GM19452 (cell line): ENCODE measurements at regions not wholly inside any gene's neighbourhood (a gene's known extent, or its start where the extent isn't known, plus 50 kb on each side); places are given as distances from the start of the nearest gene placed in this dataset.

Experiments
- ATAC-seq: cut with Tn5 transposase; IDR thresholded peaks from one replicate; pipeline ENCODE4 v1.9.1; 2021; ENCODE audit not compliant: unreplicated experiment

DNA sequence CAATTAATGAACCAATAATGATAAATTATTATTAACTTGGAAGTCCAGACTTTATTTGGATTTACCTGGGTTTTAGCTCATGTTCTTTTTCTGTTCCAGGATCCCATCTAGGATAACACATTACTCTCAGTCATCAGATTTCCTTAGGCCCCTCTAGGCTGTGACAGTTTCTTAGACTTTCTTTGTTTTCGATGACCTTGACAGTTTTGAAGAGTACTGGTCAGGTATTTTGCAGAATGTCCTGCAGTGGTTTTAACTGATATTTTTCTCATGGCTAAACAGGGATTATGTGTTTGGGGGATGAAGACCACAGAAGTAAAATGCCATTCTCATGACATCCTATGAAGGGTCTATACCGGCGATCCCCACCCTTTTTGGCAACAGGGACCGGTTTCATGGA, 144.0 kb downstream of the NAV1 start:
- no peak for ATAC-seq

GRCh38 chr1:201683397-201683796, 144.5 kb downstream of the NAV1 start:
- ATAC-seq, result no peak

DNA sequence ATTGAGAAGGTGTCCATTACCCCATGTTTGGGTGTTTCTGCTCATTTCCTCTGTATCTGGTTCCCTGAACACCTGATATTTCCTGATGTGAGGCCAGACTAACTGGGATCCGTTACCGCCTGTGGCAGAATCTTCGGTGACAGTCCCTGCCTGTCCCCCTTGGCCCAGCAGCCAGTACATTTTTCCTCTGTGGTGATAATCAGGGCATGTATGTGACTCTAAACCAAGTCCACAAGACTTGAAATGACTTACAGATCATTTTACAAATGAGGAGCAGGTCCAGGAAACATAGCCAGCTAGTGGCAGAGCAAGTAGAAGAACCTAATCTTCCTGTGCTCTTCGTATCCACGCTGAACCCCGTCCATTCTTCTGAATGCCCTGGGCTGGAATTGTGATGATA, 143.5 kb upstream of the IPO9 start:
- ATAC-seq, result no peak

- no peak for ATAC-seq
Measured at GRCh38 chr1:201686714-201687455, 142.1 kb upstream of the IPO9 start.

- no peak for ATAC-seq
Measured at GRCh38 chr1:201688514-201688913, 140.4 kb upstream of the IPO9 start.

- ATAC-seq, result no peak
Measured at GRCh38 chr1:201689647-201690046, 139.3 kb upstream of the IPO9 start.

- ATAC-seq, result no peak
Measured at GRCh38 chr1:201690528-201690927, 138.4 kb upstream of the IPO9 start.

DNA sequence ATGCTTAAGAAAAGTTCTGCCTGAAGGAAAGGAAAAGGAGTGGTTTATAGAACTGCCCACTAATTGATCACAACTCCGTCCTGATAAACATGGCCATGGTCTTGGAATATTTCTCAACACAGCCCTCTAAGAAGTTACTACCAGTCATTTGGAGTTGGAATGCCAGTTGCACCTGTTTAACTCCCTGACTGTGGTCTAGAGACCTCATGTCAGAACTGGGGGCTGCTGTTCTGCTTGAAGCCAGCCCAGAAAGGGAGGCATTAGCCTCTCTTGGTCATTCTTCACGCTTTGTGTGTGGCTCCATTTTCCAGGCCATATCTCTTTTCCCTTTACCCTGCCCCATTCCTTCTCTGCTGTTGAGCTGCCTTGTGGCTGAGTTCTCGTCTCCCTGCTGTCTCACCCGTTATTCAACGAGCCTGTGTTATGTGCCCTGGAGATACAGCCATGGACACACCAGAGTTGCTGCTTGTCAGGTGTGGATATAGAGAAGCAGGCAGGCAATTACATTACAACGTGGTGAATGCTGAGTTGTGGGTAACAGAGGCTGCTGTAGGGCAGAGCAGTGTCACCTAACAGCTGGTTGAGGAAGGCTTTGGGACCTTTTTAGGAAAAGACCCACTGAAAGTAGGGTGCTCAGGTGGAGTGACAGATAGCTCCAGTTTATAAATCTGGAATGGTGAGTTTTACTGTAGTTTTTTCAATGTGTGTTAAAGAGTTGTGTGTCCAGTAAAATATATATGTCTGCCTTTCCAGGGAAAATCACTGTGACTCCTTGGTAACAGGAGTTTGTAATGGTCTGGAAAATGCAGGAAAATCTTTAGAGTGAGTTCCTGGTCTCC, 137.0 kb upstream of the IPO9 start:
- ATAC-seq, result no peak

DNA sequence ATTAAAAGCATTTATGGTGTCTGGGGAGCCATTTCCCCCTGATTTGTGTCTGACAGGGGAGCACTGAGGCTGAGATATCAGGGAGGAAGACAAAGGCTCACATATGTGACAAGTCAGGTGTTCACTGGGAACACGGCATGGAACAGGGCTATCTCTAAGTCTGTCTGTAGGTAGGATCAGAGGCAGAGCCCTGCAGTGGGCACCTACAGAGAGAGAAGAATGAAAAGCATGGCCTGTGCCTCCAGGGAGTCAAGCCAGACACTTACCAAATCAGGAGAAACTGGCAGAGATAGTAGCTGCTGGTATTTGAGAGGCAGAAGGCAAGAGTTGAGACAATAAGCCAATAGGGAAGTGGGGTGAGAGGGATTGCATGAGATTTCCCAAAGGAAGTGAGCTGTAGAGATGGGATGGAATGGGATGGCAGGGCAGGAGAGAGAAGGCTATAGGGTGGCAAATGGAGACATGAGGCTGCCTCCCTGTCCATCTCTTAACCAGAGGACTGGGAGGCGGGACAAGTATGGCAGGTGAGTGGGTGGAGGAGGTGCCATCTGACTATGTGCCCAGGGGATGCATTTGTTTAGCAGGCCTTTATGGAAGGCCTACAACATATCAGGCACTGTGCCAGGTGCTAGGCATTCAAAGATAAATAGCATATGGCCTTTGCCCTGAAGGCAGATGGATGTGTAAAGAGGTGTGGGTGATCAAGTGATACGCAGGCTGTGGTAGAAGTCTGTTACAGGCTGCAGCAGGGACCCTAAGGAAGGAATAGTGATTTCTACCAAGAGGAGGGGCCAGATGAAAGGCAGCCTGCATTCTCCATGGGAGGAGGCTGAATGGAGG, 136.2 kb upstream of the IPO9 start:
- ATAC-seq, result no peak

DNA sequence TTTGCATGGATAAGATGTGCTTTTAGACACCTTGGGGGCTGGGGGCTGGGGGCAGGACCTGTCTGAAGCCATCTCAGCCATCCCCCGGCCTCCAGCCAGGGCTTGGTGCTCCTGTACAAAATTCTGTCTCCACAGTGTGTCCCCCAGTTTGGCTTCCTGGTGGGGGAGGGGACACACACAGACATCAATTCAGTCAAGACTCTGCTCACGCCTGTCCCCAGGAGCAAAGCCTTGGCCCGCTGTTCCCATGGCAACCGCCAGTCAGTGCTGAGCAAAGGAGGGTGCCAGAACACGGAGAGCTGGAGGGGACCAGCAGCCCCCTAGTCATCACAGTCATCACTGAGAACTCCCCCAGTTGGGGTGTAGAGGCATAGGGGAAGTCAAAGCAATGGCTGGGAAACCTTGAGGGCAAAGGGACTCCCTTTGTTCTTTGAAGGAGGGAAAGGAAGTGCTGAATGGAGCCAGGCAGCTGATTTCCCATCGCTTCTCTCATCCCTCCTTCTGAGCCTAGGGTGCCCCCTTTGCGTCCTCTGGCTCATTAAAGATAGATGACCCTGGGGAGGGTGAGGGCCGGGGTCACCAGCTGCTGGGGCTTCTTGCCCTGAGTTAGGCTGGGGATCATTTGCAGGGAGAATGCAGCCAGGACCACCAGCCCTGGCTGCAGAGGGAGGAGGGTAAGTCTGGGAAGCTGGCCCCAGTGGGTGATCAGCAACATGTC, 134.9 kb upstream of the IPO9 start:
- ATAC-seq, result no peak

DNA sequence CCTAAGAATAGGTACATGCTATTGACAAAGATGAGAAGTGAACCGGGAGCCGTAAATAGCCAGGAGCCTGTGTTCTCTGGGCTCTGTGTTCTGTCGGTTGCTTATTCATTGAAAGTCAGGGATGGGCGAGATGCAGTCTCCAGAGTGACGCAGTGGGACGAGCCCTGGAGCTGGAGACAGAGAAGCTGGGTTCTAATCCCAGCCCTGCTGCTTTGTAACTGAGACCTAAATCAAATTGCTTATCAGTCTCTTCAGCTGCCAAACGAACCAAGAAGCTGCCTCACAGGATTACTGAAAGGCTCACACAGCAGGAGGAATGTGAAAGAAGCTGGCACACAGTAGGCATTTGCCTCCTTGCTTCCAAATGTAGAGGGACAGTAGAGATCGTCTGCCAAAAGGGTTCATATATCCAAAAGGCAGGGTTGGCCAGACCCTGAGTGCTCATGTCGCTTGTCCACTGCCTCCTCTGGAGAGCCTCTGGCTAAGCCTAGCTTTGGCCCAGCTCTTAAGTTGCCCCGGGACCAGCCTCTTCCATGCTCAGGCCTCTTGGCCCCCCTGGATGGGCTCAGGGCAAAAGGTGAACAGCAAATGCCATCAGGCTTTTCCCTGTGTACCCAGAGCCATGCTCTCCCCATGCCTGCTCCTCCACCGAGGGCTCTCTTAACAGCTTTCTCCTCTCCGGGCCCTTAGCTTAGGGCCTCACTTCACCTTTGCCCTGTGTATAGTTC, 134.2 kb upstream of the IPO9 start:
- ATAC-seq, result no peak

- ATAC-seq, result no peak
Measured at GRCh38 chr1:201695607-201696006, 133.3 kb upstream of the IPO9 start.

- no peak for ATAC-seq
Measured at GRCh38 chr1:201696217-201696761, 132.7 kb upstream of the IPO9 start.

DNA sequence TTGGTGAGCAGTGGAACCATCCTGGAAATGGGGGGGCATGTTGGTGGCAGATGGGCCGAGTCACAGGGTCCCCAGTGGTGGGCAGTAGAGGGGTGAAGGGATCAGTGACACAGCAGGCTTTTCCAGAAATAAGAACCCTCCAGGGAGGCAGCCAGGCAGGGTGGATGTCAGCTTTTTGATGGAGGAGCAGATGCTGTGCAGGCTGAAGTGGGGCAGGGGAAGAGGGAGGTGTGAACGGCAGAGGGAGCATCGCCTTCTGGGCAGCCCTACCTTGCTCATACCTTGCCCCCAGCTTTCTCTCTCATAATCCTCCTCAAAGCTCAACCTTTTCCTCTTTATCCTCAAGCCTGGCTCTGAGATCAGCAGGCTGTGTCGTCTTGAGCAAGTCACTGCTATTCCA, 131.8 kb upstream of the IPO9 start:
- ATAC-seq, result no peak

GRCh38 chr1:201701831-201702230, 127.1 kb upstream of the IPO9 start:
- no peak for ATAC-seq

GRCh38 chr1:201702936-201703335, 126.0 kb upstream of the IPO9 start:
- no peak for ATAC-seq

- no peak for ATAC-seq
Measured at GRCh38 chr1:201703621-201704438, 125.1 kb upstream of the IPO9 start.

DNA sequence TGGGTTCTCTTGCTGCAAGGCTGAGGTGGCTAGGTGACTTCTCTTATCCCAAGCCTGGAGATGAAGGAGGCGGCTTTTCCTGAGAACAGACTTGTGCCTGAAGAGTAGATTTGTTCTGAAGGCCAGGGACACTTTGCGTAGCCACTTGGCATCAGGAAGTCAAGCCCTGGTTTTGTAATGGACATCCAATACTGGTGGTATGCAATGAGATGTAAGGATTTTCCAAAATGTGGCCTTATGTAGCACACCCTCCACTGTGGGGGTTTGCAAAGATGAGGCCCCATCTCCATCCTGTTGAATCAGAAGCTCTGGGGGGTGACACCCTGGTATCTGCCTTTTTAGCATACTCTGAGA, 124.5 kb upstream of the IPO9 start:
- ATAC-seq, result no peak

- ATAC-seq, result no peak
Measured at GRCh38 chr1:201705389-201705788, 123.6 kb upstream of the IPO9 start.
